ENCODE measurements at regions not wholly inside any gene's neighbourhood (a gene's known extent, or its start where the extent isn't known, plus 50 kb on each side); places are given as distances from the start of the nearest gene placed in this dataset.

DNA sequence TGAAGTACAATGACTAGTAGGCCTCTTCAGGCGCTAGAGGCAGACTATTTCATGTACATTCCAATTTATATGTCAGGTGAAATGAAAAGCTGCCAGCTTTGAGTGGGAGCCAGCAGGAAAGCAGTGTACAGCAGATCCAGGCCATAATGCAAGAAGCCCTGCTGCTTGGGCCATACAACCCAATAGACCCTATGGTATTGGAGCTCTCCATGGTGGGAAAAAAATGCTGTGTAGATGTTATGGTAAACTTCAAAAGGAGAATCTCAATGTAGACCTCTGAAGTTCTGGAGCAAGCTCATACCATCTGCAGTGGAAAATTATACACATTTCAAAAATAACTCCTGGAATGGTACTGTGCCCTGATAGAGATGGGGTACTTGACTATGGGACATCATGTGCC is 71.5 kb upstream of the CD82 start:
- TF ChIP-seq, protein P1, sequence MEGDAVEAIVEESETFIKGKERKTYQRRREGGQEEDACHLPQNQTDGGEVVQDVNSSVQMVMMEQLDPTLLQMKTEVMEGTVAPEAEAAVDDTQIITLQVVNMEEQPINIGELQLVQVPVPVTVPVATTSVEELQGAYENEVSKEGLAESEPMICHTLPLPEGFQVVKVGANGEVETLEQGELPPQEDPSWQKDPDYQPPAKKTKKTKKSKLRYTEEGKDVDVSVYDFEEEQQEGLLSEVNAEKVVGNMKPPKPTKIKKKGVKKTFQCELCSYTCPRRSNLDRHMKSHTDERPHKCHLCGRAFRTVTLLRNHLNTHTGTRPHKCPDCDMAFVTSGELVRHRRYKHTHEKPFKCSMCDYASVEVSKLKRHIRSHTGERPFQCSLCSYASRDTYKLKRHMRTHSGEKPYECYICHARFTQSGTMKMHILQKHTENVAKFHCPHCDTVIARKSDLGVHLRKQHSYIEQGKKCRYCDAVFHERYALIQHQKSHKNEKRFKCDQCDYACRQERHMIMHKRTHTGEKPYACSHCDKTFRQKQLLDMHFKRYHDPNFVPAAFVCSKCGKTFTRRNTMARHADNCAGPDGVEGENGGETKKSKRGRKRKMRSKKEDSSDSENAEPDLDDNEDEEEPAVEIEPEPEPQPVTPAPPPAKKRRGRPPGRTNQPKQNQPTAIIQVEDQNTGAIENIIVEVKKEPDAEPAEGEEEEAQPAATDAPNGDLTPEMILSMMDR (IDR thresholded peaks at IDR 0.05; ENCODE audit: insufficient read depth, low read depth, low read length): no peak
- TF ChIP-seq EZH2 (IDR thresholded peaks at IDR 0.05; ENCODE audit: insufficient read depth, low read length): no peak

All from astrocyte (in vitro differentiated cells and primary cell).